Head of caudate nucleus (tissue), 42 donors: ENCODE measurements at regions not wholly inside any gene's neighbourhood (a gene's known extent, or its start where the extent isn't known, plus 50 kb on each side); places are given as distances from the start of the nearest gene placed in this dataset.

Experiments
- DNase-seq, 42 donors: peaks; one replicate each; pipeline versions ENCODE4 v3.0.0 to v3.0.0-alpha.2; 2020 to 2021; ENCODE audit warnings: mixed read lengths in 7 of 42
- intact Hi-C: fragments of 100-400 bp; cut with DNase I; formaldehyde crosslinking; loops from one replicate; pipeline ENCODE4 v1.15.0; 2022

DNA sequence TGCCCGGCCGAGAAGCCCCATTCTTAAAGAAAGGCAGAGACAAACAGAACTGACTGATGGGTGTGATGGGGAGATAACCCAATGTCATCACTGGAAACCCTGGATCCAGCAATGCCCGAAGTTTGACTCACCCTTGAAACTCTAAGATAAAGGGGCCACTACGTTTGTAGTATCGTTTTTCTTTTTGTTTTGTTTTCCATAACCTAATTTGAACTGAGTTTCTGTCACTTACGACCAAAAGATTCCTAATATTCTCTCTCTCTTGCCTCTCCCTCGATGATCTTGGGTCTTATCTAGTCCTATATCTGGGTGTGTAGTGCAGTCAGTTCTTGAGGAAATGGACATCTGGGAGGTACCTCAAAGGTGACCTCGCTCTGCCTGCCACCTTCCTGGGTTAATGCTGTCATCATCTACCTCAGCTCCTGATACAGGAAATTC lies 57.8 kb upstream of the ID3 start:
- intact Hi-C loops, result no loop called here
- no peak for DNase-seq

GRCh38 chr1:23616292-23616824 lies 57.1 kb upstream of the ID3 start:
- intact Hi-C loops, result no loop called here
- no peak for DNase-seq

DNA sequence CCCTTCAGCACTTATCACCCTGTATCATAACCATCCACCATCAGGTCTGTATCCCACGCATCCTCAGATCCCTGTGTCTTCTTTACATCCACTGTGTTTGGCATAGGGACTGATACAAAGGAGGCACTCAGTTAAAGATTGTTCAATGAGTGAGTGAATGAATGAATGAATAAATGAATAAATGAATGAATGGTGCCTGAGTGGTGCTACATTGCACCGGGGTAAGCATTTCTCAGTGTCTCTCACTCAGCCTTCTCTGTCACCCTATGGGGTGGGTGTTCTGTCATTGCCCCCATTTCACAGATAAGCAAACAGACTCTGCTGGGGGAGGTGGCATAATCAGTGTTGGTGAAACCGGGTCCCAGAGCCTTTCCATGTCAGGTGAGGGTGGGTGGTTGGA lies 56.6 kb upstream of the ID3 start:
- intact Hi-C loops, result no loop called here
- no peak for DNase-seq

DNA sequence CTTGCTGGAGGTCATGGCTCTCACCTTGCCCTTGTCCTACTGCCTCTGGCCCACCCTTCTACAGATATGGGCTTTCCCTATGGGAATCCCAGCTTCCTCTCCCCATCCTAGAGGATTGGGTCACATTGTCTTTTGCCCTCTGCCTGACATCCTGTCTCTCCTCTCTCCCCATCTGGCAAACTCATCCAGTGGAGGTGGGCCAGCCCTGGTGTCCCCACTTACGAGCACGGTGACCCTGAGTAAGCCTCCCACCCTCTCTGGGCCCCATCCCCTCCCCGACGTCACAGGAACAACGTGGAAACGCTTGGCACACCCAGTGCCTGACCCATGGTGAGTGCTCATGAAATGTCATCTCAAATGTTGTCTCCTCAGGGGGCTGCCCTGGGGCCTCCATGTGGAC lies 56.1 kb upstream of the ID3 start:
- DNase-seq, result no peak
- intact Hi-C loops, result no loop called here

DNA sequence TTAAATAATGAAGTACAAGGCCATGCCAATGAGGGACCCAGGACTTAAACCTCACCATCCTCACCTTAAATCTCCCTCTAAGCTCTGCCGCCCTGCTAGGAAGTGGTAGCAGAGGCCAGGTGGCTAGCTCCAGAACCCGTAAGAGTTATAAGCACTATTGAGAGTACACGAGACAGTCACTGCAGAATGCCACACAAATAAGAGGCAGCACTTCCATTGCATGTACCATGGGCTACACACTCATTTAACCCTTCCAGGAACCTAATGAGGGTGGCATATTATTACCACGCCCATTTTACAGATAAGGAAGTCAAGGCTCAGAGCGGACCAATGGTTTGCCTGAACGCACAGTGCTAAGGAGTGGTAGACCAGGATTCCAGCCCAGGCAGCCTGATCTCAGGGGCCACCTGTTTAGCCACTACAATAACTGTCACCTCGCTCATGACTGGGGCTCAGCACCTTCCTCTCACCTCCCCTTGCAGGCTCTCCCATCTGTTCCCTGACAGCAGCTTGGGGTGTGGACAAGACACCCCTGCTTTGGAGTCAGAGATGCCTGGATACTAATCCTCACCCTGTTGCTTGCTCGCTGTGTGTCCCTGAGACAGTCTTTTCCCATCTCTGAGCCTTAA lies 54.8 kb upstream of the ID3 start:
- intact Hi-C loops, result no loop called here
- DNase-seq, result no peak

GRCh38 chr1:23613191-23614031 lies 54.1 kb upstream of the ID3 start:
- intact Hi-C loops, result no loop called here
- no peak for DNase-seq

DNA sequence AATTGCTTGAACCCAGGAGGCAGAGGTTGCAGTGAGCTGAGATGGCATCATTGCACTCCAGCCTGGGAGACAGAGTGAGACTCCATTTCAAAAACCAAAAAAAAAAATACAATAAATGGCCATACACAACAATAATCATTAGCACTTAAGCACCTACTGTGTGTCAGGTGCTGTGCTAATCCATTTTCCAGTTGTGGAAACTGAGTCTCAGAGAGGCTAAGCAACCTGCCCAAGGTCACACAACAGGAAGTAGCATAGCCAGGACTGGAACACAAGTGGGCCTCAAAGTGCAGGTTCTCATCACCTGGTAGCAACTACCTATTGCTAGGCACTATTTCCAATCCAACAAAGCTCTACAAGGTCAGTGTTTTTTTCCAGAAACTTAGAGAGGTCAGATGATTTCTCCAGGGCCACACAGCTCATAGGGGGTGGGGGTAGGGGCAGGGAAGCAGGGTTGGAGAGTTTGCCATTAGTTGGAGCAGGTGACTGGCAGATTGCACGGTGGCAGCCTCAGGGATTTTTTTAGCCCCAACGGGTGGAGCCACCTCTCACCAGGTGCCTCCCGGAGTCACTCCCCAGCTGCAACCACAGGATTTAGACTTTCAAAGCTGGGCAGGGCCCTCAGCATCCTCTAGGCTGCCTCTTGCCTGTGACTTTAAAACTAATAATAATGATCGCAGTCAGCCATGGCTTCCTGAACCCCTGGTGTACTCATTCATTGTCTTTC lies 52.5 kb upstream of the ID3 start:
- no peak for DNase-seq
- intact Hi-C loops, result no loop called here

- no peak for DNase-seq
- intact Hi-C loops, result no loop called here
These were observed 51.4 kb upstream of the ID3 start for GRCh38 chr1:23610677-23611076.

- no peak for DNase-seq
- intact Hi-C loops, result no loop called here
These were observed 50.7 kb upstream of the ID3 start for GRCh38 chr1:23609971-23610370.
